Smooth muscle cell (in vitro differentiated cells): ENCODE measurements at regions not wholly inside any gene's neighbourhood (a gene's known extent, or its start where the extent isn't known, plus 50 kb on each side); places are given as distances from the start of the nearest gene placed in this dataset.

Source experiments
- DNase-seq: peaks from one replicate; lab custom pipeline; 2025; ENCODE audit not compliant: unreplicated experiment; lab: John Stamatoyannopoulos, UW
- H2AFZ ChIP-seq: fragments of 200-600 bp; sonication (generic); 2 replicates; pipeline ENCODE4 v1.6.0; 2016; ENCODE audit warnings: antibody characterized with exemption, low read depth, mild to moderate bottlenecking
- H3F3A ChIP-seq: fragments of 200-600 bp; sonication (generic); 2 replicates; pipeline ENCODE4 v1.6.0; 2017; ENCODE audit warnings: antibody characterized with exemption, low read depth
- H3K27ac ChIP-seq: fragments of 200-600 bp; sonication (generic); 2 replicates; pipeline ENCODE4 v1.5.1; 2016; ENCODE audit warnings: low read depth, mild to moderate bottlenecking
- H3K27me3 ChIP-seq: fragments of 200-600 bp; sonication (generic); 2 replicates; pipeline ENCODE4 v1.6.1; 2016; ENCODE audit warnings: low read depth, mild to moderate bottlenecking
- H3K36me3 ChIP-seq: fragments of 200-600 bp; sonication (generic); 2 replicates; pipeline ENCODE4 v1.5.1; 2016; ENCODE audit warnings: low read depth
- H3K4me1 ChIP-seq: fragments of 200-600 bp; sonication (generic); 2 replicates; pipeline ENCODE4 v1.5.1; 2016; ENCODE audit warnings: low read depth
- H3K4me2 ChIP-seq: fragments of 200-600 bp; sonication (generic); 2 replicates; pipeline ENCODE4 v1.6.0; 2016; ENCODE audit warnings: mild to moderate bottlenecking
- H3K4me3 ChIP-seq: fragments of 200-600 bp; sonication (generic); 2 replicates; pipeline ENCODE4 v1.5.1; 2016; ENCODE audit warnings: mild to moderate bottlenecking
- H3K79me2 ChIP-seq: fragments of 200-600 bp; sonication (generic); 2 replicates; pipeline ENCODE4 v1.6.0; 2016; ENCODE audit warnings: low read depth, mild to moderate bottlenecking
- H3K9ac ChIP-seq: fragments of 200-600 bp; sonication (generic); 2 replicates; pipeline ENCODE4 v1.6.0; 2016; ENCODE audit warnings: low read depth
- H3K9me3 ChIP-seq: fragments of 200-600 bp; sonication (generic); replicated peaks from 2 replicates; pipeline ENCODE4 v1.5.1; 2016; ENCODE audit warnings: low read depth
- H4K20me1 ChIP-seq: fragments of 200-600 bp; sonication (generic); 2 replicates; pipeline ENCODE4 v1.6.0; 2016; ENCODE audit warnings: low read depth
- WGBS: methylation state at CpG from one replicate; pipeline ENCODE4 v1.1.7; 2016; ENCODE audit warnings: low lambda C conversion rate; 5-methylcytosine and 5-hydroxymethylcytosine counted together
- TF ChIP-seq, protein P1 (sequence below): fragments of 200-600 bp; sonication (generic); IDR thresholded peaks from 2 replicates; pipeline ENCODE4 v1.5.1; 2017; ENCODE audit warnings: borderline replicate concordance, mild to moderate bottlenecking, antibody characterized with exemption; ENCODE audit not compliant: insufficient read depth, poor library complexity, severe bottlenecking

DNA sequence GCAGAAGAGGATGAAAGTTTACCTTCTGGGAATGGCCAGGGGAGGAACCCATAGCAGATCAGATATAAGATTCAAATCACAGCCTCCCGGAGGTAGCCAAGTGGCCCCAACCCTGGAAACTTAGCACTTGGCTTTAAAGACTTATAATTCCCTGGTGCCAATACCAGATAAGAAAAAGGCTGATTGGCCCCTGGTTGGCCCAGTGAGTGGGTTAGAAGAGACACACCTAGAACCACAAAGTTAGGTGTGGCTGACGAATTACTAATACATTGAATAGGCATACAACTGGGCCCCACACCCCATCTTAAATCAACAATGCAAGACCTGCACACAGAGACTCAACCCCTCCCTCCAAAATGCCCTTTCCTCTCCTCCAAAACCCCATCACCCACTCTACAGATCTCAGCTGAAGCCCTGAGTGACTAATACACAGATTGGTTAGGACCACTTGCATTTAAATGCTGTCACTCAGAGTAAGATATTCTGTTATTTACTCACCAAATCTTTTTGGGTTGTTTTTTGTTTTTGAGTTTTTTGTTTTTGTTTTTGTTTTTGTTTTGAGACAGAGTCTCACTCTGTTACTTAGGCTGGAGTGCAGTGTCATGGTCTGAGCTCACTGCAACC, 315.4 kb upstream of the JARID2 start:
- Histone ChIP-seq H3K4me3 (no peak overlapping the region), H3K9ac (no peak overlapping the region), H3K9me3 (no peaks in the 10 kb centered on the region), H3K79me2 (no peaks in the 10 kb centered on the region), H3K4me2 (no peak overlapping the region), H2AFZ (no peak overlapping the region), H4K20me1 (no peaks in the 10 kb centered on the region), H3F3A (no peaks in the 10 kb centered on the region), H3K36me3 (no peaks in the 10 kb centered on the region), H3K27me3 (no peaks in the 10 kb centered on the region), H3K27ac (no peak overlapping the region), H3K4me1 (peaks cover 13% of the 10 kb centered on the region)
- 91% methylated on average over 2 of the region's 2 CpGs for WGBS
- no peak for DNase-seq
- TF ChIP-seq, protein P1, sequence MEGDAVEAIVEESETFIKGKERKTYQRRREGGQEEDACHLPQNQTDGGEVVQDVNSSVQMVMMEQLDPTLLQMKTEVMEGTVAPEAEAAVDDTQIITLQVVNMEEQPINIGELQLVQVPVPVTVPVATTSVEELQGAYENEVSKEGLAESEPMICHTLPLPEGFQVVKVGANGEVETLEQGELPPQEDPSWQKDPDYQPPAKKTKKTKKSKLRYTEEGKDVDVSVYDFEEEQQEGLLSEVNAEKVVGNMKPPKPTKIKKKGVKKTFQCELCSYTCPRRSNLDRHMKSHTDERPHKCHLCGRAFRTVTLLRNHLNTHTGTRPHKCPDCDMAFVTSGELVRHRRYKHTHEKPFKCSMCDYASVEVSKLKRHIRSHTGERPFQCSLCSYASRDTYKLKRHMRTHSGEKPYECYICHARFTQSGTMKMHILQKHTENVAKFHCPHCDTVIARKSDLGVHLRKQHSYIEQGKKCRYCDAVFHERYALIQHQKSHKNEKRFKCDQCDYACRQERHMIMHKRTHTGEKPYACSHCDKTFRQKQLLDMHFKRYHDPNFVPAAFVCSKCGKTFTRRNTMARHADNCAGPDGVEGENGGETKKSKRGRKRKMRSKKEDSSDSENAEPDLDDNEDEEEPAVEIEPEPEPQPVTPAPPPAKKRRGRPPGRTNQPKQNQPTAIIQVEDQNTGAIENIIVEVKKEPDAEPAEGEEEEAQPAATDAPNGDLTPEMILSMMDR: no peak

DNA sequence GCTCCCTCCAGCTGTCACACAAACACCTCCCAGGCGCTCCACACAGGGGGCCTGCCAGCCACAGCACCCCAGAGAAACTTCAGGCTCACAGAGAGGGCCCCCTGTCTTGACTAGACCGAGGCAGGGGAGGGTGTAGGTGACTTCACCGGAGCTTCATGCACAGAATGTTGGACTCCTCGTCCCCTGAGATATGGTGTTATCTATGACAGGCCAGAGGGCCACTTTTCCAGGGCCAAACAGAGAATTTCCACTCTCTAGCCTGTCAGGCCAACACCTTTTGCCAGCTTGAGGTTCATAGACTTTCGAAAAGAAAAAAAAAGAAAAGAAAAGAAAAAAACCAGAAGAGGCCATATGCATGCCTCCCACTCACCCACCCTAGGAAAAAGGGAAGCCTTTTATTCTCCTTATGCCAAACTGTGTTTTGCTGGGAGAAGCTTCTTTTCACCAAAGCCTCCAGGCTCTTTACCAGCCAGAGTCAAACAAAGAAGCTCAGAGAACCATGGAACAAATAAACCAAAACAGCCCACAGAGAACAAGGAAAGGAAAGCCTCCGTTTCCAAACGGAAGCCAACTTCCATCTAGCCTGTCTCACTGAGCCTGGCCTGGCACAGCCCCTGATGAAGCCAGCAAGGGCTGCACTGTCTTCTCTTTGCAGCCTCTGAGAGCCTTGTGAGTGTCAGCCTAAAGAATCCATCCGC, 313.2 kb upstream of the JARID2 start:
- WGBS: 80% methylated on average over 8 of the region's 8 CpGs
- H3K4me1 ChIP-seq: peaks cover 13% of the 10 kb centered on the region
- TF ChIP-seq, protein P1: no peak
- H3F3A ChIP-seq: no peaks in the 10 kb centered on the region
- no peak for DNase-seq
- no peak overlapping the region for H3K27ac ChIP-seq
- H3K27me3 ChIP-seq: no peaks in the 10 kb centered on the region
- H3K4me2 ChIP-seq: no peak overlapping the region
- no peaks in the 10 kb centered on the region for H3K9me3 ChIP-seq
- H2AFZ ChIP-seq: no peak overlapping the region
- no peaks in the 10 kb centered on the region for H3K36me3 ChIP-seq
- no peak overlapping the region for H3K4me3 ChIP-seq
- H4K20me1 ChIP-seq: no peaks in the 10 kb centered on the region
- H3K79me2 ChIP-seq: no peaks in the 10 kb centered on the region
- H3K9ac ChIP-seq: no peak overlapping the region

DNA sequence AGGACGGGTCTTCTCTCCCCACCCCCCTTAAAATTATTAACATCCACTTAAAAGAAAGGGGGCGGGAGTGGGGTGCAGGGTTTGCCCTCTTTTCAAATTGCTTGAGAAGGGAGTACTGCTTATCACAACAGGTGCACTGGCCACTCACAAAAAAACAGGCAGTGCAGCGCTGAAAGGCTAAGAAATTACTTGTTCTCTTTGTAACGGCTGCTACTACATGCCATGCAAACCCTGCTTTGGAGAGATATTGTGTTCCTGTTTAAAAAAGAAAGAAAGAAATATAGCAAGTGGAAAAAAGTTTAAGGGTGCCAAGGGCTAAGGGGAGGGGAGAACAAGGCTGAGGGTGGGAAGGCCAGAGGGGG, 312.7 kb upstream of the JARID2 start:
- Histone ChIP-seq H3K4me1 (peaks cover 13% of the 10 kb centered on the region), H3K9ac (no peak overlapping the region), H3K36me3 (no peaks in the 10 kb centered on the region), H3K27ac (no peak overlapping the region), H3K4me3 (no peak overlapping the region), H3K79me2 (no peaks in the 10 kb centered on the region), H3K9me3 (no peaks in the 10 kb centered on the region), H2AFZ (no peak overlapping the region), H4K20me1 (no peaks in the 10 kb centered on the region), H3K4me2 (no peak overlapping the region), H3F3A (no peaks in the 10 kb centered on the region), H3K27me3 (no peaks in the 10 kb centered on the region)
- DNase-seq: no peak
- TF ChIP-seq, protein P1: no peak
- WGBS: 89% methylated on average over 4 of the region's 4 CpGs

DNA sequence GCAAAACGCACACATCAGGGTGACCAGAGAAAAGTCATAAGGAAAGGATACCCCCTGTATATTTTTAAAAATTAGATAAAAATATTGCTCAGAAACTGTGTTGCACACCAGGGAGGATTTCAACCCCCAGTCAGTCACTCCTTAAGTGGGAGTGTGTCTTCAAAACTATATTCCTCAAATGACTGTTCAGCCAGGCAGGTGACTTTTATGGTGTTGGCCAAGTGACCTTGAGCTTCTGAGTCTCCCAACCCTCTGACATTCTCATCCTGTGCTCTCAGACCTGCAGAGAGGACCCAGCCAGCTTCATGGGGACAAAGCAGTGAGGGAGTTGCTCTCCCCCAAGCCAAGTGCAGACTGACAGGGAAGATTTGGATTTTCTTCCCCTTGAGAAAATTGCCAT, 311.9 kb upstream of the JARID2 start:
- Histone ChIP-seq H3K27me3 (no peaks in the 10 kb centered on the region), H3K4me1 (peaks cover 13% of the 10 kb centered on the region), H3K4me3 (no peak overlapping the region), H3K9me3 (no peaks in the 10 kb centered on the region), H3K4me2 (no peak overlapping the region), H3K79me2 (no peaks in the 10 kb centered on the region), H3K9ac (no peak overlapping the region), H4K20me1 (no peaks in the 10 kb centered on the region), H3F3A (no peaks in the 10 kb centered on the region), H3K36me3 (no peaks in the 10 kb centered on the region), H3K27ac (no peak overlapping the region), H2AFZ (no peak overlapping the region)
- TF ChIP-seq, protein P1: no peak
- DNase-seq: no peak
- 95% methylated on average over 1 of the region's 1 CpG for WGBS
